Astrocyte (in vitro differentiated cells and primary cell): ENCODE measurements at regions not wholly inside any gene's neighbourhood (a gene's known extent, or its start where the extent isn't known, plus 50 kb on each side); places are given as distances from the start of the nearest gene placed in this dataset.

Experiments
- CTCF ChIP-seq: IDR thresholded peaks from 2 replicates; pipeline ENCODE4 v1.5.1; 2011; ENCODE audit warnings: low read depth, mild to moderate bottlenecking, inconsistent platforms, low read length, moderate library complexity; ENCODE audit not compliant: insufficient read depth
- EZH2 ChIP-seq: IDR thresholded peaks from 2 replicates; pipeline ENCODE4 v1.6.1; 2012; ENCODE audit warnings: mild to moderate bottlenecking, low read length, inconsistent platforms; ENCODE audit not compliant: insufficient read depth

- TF ChIP-seq EZH2 (no peak), CTCF (no peak)
Measured at GRCh38 chr6:102759415-102759814, 1365.9 kb downstream of the GRIK2 start.
